ENCODE measurements at regions not wholly inside any gene's neighbourhood (a gene's known extent, or its start where the extent isn't known, plus 50 kb on each side); places are given as distances from the start of the nearest gene placed in this dataset.

DNA sequence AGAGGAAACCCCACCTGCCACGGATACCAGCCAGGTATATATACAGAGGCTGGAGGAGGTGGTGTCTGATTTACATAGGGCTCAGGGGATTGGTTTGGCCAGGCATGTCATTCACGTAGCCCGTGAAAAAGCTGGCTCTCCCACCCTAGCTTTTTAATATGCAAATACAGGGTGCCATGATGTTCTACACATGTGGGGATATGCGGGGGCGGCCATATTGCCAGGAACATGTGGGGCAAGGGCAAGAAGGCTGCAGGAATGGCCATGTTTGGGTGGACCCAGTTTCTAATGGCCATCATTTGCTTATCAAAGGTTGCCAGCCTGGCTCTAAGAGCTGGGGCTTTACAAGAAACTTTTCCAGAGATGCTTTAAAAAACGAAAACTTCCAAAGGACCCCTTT lies 131.5 kb upstream of the KIF5B start:
- TF ChIP-seq, protein P1, sequence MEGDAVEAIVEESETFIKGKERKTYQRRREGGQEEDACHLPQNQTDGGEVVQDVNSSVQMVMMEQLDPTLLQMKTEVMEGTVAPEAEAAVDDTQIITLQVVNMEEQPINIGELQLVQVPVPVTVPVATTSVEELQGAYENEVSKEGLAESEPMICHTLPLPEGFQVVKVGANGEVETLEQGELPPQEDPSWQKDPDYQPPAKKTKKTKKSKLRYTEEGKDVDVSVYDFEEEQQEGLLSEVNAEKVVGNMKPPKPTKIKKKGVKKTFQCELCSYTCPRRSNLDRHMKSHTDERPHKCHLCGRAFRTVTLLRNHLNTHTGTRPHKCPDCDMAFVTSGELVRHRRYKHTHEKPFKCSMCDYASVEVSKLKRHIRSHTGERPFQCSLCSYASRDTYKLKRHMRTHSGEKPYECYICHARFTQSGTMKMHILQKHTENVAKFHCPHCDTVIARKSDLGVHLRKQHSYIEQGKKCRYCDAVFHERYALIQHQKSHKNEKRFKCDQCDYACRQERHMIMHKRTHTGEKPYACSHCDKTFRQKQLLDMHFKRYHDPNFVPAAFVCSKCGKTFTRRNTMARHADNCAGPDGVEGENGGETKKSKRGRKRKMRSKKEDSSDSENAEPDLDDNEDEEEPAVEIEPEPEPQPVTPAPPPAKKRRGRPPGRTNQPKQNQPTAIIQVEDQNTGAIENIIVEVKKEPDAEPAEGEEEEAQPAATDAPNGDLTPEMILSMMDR (IDR thresholded peaks at IDR 0.05): no peak
- TF ChIP-seq POLR2A (IDR thresholded peaks at IDR 0.05): no peak
